Middle frontal gyrus (tissue), 1 donor: ENCODE measurements at regions not wholly inside any gene's neighbourhood (a gene's known extent, or its start where the extent isn't known, plus 50 kb on each side); places are given as distances from the start of the nearest gene placed in this dataset.
"Not testable (repeated sequence)": the region's sequence is repeated elsewhere in the genome, so short reads cannot be mapped to it uniquely, and the experiment has no call there.

ENCODE experiments used
- DNase-seq: peaks from one replicate; pipeline ENCODE4 v3.0.0-alpha.2; 2015; ENCODE audit warnings: low spot score; ENCODE audit errors: extremely low spot score

DNA sequence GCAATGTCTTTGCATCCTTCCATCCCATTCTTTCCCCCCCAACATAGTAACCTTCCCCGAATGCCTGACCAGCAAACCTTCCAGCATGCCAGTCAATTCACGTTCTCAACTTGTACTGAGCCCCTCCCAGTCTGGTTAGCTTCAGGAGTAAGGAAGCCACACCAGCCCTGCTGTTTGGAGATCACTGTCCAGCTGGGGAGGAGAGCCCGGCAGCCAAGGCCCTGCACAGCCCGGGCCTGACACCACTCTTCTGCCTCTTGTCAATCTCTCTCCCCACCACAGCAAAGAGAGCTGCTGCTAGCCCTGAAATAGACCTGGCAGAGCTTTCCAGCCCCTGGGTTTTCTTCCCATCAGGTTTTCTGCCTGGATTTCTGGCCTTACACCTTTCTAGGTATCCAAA, 185.8 kb upstream of the ID2 start:
- DNase-seq, result no peak

- no peak for DNase-seq
Measured at GRCh38 chr2:8496617-8497016, 185.2 kb upstream of the ID2 start.

- no peak for DNase-seq
Measured at GRCh38 chr2:8498994-8499393, 182.9 kb upstream of the ID2 start.

- no peak for DNase-seq
Measured at GRCh38 chr2:8500124-8501054, 181.5 kb upstream of the ID2 start.

- DNase-seq, result no peak
Measured at GRCh38 chr2:8501061-8501720, 180.7 kb upstream of the ID2 start.

DNA sequence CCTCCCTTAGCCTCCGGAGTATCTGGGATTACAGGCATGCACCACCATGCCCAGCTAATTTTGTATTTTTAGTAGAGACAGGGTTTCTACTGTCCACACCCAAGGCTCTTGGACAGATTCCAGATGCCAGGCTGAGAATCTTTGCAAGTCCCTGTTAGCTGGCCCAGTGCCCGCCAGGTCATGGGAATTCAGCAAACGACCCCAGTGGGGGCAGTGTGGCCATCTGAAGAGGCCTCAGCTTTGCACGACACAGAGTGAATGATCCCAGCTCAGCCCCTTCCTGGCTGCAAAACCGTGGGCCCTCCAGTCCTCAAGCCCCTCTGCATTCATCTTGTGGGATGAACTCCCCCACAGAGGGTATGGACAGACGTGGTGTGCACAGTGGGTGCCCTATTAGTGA, 179.5 kb upstream of the ID2 start:
- DNase-seq, result no peak

DNA sequence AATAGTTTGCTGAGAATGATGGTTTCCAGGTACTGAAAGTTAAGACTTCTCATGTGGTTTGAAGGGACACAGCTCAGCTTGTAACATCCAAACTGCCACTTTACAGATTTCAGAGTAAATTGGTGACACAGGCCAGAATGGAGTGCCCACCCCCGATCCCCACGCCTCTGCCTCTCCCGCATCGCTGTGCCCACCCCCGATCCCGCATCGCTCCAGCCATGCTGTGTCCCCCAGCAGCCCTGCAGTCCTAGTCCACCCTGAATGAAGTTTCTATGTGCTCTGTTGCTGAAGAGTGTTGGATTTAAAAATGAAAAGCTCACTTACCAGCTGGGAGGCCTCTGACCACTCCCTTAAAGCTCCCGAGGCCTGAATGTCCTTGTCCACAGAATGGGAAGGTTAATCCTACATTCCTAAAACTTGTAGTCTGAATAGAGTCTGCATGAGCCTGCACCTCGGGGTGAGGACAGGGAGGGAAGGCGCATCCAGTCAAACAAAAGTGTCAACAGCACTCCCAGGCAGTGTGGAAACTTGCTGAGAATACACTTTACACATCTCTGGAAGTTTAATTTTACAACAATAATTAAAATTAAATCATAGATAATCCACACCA, 176.4 kb upstream of the ID2 start:
- DNase-seq, result no peak

- DNase-seq, result no peak
Measured at GRCh38 chr2:8506746-8507145, 175.1 kb upstream of the ID2 start.

GRCh38 chr2:8508766-8509165, 173.1 kb upstream of the ID2 start:
- no peak for DNase-seq

DNA sequence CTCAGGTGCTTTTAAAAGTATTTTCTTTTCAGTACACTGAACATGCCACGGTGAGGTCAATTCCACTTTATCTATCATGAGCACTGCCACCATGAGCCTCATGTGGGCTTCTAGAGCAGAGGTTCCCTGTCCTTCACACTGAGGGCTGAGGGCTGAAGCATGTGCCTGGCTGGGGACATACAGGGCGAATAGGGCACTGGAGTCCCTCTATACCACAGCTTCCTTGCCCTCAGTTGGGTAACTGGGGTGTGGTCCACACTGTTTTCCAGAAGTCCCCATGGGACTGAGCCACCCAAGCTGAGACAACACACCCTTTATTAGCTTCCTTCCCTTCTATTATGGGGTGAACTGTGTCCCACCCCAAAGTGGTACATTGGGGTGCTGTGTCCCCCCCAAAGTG, 172.2 kb upstream of the ID2 start:
- no peak for DNase-seq

- not testable (repeated sequence) for DNase-seq
Measured at GRCh38 chr2:8510055-8510454, 171.8 kb upstream of the ID2 start.

DNA sequence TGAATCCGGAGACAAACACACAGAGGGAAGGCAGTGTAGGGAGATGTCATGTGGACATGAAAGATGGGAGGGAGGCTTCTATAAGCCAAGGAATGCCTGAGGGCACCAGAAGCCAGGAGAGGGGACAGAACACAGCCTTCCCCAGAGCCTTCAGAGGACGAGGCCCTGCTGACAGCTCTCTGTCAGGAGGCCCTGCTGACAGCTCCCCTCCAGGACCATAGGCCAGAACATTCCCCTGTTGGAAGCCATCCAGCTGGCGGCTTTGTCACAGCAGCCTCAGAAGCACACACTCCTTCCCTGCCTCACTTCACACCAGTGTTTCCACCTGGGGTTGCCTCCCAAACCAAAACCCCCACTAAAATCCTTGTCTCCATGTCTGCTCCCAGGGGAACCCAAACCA, 171.3 kb upstream of the ID2 start:
- no peak for DNase-seq

DNA sequence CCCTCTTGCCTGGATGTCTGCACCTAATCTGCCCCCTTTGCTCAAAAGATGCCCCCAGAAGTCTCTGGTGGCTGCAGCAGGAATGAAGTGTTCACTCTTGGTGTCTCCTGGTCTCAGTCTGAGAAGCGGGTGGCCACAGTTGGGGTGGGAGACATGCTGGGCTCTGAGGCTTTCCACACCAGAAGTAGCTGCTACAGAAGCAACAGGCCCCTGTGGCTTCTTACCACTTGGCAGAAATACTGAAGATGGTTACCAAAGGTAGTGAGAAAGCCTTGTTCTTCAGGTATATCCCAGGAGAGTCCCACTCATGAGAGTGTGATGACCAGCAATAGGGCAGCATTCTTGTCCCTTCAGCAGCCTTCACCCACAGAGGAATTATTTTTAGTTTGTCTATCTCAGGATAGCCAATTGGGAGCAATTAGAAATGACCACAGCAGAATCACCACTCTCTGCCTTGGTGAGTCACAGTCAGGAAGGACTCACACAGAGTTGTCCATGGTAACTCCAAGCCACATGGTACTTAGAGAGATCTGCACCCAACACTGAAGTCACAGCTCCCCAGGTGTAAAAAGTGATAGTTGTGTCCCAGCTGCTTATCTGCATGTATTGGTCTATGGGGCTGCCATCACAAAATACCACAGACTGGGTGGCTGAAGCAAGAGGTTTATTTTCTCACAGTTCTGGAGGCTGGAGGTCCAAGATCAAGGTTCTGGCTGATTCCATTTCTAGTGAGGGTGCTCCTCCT, 169.8 kb upstream of the ID2 start:
- DNase-seq, result no peak

DNA sequence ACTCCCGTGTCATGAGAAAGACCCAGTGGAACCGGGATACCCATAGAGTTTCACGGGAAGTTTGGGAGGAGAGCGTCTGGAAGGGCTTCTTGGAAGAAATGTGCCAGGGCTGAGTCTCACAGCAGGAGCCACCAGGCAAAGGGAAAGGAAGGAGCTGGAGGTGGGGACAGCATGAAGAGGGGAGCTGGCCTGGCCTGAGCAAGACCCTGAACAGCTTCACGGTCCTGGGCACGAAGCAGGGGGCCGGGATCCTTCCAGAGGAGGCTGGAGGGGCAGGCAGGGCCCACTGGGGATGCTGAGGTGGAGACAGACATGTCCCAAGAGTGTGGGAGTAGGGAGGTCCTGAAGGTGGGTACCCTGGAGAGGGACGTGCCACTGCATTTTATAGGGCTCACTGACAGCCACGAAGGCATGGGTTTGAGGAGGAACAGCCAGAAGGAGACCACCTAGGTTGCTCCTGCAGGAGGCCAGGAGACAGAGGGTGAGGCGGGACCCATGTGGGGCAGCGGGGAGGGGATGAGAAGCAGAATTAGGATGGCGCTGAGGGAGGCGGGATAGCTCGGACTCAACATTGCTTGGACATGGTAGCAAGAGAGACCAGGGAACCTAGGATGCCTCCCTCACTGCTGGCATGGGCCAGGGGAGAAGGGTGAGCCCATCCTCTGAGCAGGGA, 168.1 kb upstream of the ID2 start:
- no peak for DNase-seq

GRCh38 chr2:8514274-8514662, 167.6 kb upstream of the ID2 start:
- no peak for DNase-seq

GRCh38 chr2:8514796-8515758, 166.8 kb upstream of the ID2 start:
- DNase-seq, result no peak

DNA sequence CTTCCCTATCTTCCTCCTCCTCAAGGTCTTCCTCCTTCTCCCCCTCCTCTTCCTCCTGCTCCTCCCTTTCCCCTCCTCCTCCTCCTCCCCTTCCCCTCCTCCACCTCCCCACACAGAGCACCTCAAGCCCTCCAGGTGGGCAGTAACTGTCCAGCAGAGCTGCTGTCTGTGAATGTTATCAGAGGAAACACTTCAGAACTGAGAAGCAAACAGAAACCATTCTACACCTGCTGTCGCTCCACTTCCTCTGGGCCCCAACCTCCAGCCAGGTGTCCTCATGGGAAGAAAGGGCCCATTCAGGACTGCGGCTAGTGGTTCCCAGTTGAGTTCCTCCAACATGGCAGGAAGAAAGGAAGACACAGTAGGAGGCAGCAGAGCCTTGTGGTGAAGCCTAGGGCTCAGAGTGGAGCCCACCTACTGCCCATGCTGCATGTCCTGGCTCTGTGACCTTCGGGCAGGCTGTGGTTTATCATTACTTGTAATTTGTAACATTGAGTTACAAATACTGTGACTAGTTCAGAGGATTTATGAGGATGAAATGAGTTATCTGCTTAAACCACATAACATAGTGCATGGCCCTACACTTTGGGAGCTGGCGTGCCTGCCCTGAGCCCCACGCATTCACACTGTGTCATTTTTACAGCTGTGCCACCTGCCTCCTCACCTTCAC, 165.9 kb upstream of the ID2 start:
- no peak for DNase-seq

- DNase-seq, result no peak
Measured at GRCh38 chr2:8517850-8518498, 163.9 kb upstream of the ID2 start.
